GM13976 (cell line): ENCODE measurements at regions not wholly inside any gene's neighbourhood (a gene's known extent, or its start where the extent isn't known, plus 50 kb on each side); places are given as distances from the start of the nearest gene placed in this dataset.

Experiments used
- DNase-seq: peaks from one replicate; pipeline ENCODE4 v3.0.0; 2012; ENCODE audit warnings: low spot score
- in situ Hi-C: fragments of 300-500 bp; cut with MboI; formaldehyde crosslinking; loops from one replicate; pipeline ENCODE4 v1.12.0; 2022; ENCODE audit warnings: low sequenced_read_pairs, mixed read lengths, inconsistent platforms; ENCODE audit not compliant: unreplicated experiment
- TF ChIP-seq, protein P1 (sequence below): IDR thresholded peaks from 2 replicates; pipeline ENCODE4 v1.5.1; 2012; ENCODE audit warnings: borderline replicate concordance, mild to moderate bottlenecking; ENCODE audit not compliant: insufficient read depth; ENCODE audit errors: extremely low read depth, missing control alignments, control extremely low read depth

DNA sequence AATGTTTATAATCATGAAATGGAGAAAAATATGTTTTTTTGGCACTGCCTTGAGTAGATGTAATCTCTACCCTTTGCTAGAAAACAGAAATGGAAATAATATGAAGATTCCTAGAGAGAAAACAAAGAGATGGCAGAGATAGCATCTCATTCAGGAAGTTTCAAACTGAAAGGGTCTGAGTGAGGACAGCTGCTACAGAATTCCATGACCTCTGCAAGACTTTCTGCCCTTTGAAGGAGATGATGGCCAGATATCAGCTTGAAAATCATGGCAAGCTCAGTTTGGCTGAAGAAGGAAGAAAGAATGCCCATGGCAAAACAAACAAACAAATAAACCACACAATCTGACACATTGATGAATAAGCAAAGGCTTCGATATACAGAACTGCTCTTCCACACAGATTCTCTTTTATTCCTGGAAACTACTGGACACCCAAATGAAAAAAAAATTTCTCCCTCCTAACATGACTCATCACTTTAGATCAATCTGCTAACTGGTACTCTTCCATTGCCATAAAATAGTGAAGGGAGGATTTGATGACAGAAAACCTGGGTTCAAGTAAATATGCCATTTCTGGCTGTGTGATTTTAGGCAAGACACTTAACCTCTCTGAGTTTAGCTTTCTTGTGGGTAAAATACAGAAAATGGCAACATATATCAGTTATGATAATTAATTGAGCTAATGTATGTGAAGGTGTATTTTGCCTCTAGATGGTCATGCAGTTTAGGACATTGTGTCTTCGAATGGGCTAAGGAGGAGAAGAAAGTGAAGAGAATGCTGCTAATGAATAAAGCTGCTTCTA, 105.9 kb upstream of the SPACA1 start:
- DNase-seq = no peak
- in situ Hi-C loops = loop anchor here (25.0 kb wide), 2 partner anchors 546 to 846 kb away; no protein-coding TSS in a partner anchor
- TF ChIP-seq, protein P1, sequence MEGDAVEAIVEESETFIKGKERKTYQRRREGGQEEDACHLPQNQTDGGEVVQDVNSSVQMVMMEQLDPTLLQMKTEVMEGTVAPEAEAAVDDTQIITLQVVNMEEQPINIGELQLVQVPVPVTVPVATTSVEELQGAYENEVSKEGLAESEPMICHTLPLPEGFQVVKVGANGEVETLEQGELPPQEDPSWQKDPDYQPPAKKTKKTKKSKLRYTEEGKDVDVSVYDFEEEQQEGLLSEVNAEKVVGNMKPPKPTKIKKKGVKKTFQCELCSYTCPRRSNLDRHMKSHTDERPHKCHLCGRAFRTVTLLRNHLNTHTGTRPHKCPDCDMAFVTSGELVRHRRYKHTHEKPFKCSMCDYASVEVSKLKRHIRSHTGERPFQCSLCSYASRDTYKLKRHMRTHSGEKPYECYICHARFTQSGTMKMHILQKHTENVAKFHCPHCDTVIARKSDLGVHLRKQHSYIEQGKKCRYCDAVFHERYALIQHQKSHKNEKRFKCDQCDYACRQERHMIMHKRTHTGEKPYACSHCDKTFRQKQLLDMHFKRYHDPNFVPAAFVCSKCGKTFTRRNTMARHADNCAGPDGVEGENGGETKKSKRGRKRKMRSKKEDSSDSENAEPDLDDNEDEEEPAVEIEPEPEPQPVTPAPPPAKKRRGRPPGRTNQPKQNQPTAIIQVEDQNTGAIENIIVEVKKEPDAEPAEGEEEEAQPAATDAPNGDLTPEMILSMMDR = no peak

DNA sequence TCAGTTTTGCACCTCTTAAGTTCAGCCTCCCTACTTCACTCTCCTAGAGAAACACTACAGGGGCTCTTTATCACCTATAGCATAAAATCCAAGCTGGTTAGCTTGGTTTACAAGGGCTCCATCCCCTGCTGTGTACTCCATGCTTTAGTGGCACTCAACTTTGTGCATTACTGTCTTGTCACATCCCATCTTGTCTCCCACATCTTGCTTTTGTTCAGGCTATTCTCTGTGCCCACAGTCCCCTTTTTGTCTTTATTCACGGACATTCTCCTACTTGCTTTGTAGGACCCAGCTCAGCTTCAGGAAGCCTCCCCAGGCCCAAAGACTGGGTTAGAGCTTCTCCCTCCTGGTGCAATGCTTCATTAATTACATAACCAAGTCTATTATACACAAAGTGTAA, 107.9 kb upstream of the SPACA1 start:
- TF ChIP-seq, protein P1 = no peak
- no peak for DNase-seq
- in situ Hi-C loops = loop anchor here (10.0 to 25.0 kb wide), 3 partner anchors 548 to 935 kb away; no protein-coding TSS in a partner anchor

DNA sequence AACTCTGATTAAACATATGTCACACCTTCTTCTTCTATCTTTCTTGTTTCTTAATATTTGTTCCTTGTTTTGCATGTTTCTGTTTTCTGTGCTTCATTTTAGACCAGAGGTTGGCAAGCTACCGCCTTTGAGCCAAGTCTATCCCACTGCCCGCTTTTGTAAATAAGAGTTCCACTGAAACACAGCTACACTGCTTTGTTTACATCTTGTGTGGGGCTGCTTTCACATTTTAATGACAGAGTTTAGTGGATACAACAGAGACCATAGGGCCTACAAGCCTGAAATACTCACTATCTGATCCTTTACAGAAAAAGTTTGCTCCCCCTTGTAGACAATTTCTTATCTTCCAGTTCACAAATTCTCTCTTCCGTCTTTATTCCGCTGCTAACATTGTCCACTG, 109.4 kb upstream of the SPACA1 start:
- no peak for DNase-seq
- TF ChIP-seq, protein P1 = no peak
- in situ Hi-C loops = loop anchor here (10.0 to 25.0 kb wide), 3 partner anchors 549 to 937 kb away; no protein-coding TSS in a partner anchor

DNA sequence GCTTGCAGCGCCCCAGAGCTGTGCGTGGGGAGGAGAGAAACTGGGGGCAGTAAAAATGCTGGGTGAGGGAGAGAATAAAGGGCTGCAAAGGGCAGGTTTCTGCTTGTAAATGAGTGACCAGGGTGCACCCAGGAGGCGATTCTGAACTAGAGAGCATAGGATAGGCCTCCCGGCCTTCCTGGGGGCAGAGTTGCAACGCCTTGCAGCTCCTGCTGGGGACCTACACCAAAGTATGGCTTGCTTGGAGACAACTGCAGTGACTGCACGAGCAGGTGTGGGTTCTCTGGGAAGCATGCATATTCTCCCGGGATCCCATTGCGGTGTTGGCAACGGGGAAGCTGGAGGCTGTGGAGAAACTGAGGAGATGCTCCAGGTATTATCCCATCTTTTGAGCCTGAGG, 111.6 kb upstream of the SPACA1 start:
- TF ChIP-seq, protein P1 = no peak
- in situ Hi-C loops = loop anchor here (10.0 to 25.0 kb wide), 3 partner anchors 551 to 939 kb away; no protein-coding TSS in a partner anchor

DNA sequence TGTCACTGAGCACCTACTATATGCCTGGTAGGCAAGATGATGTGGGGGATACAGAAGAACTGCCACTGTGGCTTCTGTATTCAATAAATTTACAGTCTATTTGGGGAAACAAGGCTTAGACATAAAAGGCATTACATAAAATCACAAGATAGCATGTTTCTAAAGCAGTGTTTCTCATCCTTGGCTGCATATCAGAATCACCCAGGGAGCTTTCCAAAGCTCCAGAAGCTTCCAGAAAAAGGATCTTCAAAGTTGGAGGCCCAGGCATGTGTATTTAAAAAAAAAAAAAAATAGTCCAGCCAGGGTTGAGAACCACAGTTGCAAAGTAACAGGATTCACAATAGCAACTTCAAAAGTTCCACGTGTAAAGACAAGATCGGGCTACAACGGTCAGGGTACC, 112.4 kb upstream of the SPACA1 start:
- TF ChIP-seq, protein P1 = no peak
- no peak for DNase-seq
- in situ Hi-C loops = loop anchor here (10.0 to 25.0 kb wide), 3 partner anchors 552 to 940 kb away; no protein-coding TSS in a partner anchor

More for the DNA sequence above, 111.6 kb upstream of the SPACA1 start:
- no peak for DNase-seq

DNA sequence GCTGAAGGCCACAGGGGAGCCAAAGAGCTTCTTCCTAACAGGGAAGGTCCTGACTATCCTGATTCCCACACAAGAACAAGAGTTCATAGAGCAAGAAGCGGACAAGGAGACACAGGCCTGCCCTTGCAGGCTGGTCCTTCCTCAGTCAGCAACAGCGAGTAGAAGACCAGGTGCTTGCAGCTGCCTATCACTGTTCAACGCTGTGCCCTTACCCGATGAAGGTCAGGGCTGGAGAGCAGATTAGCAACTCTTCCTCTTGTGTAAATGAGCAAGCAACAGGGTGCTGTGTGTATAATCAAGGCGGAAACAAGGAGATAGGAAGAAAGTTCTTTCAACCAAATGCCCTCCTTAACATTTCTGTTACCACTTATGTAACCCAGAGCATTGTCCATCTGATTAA, 115.3 kb upstream of the SPACA1 start:
- DNase-seq = no peak
- TF ChIP-seq, protein P1 = no peak
- in situ Hi-C loops = loop anchor here (10.0 to 25.0 kb wide), 3 partner anchors 555 to 942 kb away; no protein-coding TSS in a partner anchor
